ENCODE measurements at regions not wholly inside any gene's neighbourhood (a gene's known extent, or its start where the extent isn't known, plus 50 kb on each side); places are given as distances from the start of the nearest gene placed in this dataset.

GRCh38 chr1:208896768-208897167, 652.6 kb upstream of the PLXNA2 start:
- H3K27me3 ChIP-seq (ENCODE audit: insufficient read depth) = no peaks in the 10 kb centered on the region
- ATAC-seq (no peak), DNase-seq (ENCODE audit: low spot score) (no peak)
- peaks cover 13% of the 10 kb centered on the region for H3K4me1 Mint-ChIP-seq
- no peaks in the 10 kb centered on the region for H3K36me3 Mint-ChIP-seq (ENCODE audit: low read depth)
- H3F3A ChIP-seq (replicated peaks; ENCODE audit: low read depth) = no peaks in the 10 kb centered on the region
- H3K4me2 ChIP-seq = no peak overlapping the region
- no peak overlapping the region for H3K4me3 ChIP-seq
- H3K9me2 ChIP-seq (ENCODE audit: insufficient read depth) = no peaks in the 10 kb centered on the region
- H4K20me1 ChIP-seq (replicated peaks; ENCODE audit: insufficient read depth) = no peaks in the 10 kb centered on the region
- H3K27me3 Mint-ChIP-seq (ENCODE audit: insufficient read depth, low read depth, poor library complexity) = no peaks in the 10 kb centered on the region
- H3K4me3 Mint-ChIP-seq = no peak overlapping the region
- no peaks in the 10 kb centered on the region for H3K36me3 ChIP-seq (ENCODE audit: insufficient read depth)
- TF ChIP-seq POLR2AphosphoS5 (IDR thresholded peaks at IDR 0.05; ENCODE audit: low read depth) (no peak), ZNF114 (CRISPR knock-in tag; IDR thresholded peaks at IDR 0.05) (no peak), EZH2phosphoT487 (IDR thresholded peaks at IDR 0.05; ENCODE audit: unreplicated experiment) (no peak), CREB1 (CRISPR knock-in tag; IDR thresholded peaks at IDR 0.05; ENCODE audit: low read depth) (no peak), NANOG (IDR thresholded peaks at IDR 0.05; ENCODE audit: borderline replicate concordance) (no peak), REST (IDR thresholded peaks at IDR 0.05; ENCODE audit: unreplicated experiment) (no peak), JUNB (IDR thresholded peaks at IDR 0.05; ENCODE audit: unreplicated experiment) (no peak), ZNF331 (CRISPR knock-in tag; IDR thresholded peaks at IDR 0.05; ENCODE audit: low read depth) (no peak)
- TF ChIP-seq, protein P1, sequence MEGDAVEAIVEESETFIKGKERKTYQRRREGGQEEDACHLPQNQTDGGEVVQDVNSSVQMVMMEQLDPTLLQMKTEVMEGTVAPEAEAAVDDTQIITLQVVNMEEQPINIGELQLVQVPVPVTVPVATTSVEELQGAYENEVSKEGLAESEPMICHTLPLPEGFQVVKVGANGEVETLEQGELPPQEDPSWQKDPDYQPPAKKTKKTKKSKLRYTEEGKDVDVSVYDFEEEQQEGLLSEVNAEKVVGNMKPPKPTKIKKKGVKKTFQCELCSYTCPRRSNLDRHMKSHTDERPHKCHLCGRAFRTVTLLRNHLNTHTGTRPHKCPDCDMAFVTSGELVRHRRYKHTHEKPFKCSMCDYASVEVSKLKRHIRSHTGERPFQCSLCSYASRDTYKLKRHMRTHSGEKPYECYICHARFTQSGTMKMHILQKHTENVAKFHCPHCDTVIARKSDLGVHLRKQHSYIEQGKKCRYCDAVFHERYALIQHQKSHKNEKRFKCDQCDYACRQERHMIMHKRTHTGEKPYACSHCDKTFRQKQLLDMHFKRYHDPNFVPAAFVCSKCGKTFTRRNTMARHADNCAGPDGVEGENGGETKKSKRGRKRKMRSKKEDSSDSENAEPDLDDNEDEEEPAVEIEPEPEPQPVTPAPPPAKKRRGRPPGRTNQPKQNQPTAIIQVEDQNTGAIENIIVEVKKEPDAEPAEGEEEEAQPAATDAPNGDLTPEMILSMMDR (conservative IDR thresholded peaks at IDR 0.05; ENCODE audit: low read depth in 2 of 2) = no peak
- TF ChIP-seq, protein P2, sequence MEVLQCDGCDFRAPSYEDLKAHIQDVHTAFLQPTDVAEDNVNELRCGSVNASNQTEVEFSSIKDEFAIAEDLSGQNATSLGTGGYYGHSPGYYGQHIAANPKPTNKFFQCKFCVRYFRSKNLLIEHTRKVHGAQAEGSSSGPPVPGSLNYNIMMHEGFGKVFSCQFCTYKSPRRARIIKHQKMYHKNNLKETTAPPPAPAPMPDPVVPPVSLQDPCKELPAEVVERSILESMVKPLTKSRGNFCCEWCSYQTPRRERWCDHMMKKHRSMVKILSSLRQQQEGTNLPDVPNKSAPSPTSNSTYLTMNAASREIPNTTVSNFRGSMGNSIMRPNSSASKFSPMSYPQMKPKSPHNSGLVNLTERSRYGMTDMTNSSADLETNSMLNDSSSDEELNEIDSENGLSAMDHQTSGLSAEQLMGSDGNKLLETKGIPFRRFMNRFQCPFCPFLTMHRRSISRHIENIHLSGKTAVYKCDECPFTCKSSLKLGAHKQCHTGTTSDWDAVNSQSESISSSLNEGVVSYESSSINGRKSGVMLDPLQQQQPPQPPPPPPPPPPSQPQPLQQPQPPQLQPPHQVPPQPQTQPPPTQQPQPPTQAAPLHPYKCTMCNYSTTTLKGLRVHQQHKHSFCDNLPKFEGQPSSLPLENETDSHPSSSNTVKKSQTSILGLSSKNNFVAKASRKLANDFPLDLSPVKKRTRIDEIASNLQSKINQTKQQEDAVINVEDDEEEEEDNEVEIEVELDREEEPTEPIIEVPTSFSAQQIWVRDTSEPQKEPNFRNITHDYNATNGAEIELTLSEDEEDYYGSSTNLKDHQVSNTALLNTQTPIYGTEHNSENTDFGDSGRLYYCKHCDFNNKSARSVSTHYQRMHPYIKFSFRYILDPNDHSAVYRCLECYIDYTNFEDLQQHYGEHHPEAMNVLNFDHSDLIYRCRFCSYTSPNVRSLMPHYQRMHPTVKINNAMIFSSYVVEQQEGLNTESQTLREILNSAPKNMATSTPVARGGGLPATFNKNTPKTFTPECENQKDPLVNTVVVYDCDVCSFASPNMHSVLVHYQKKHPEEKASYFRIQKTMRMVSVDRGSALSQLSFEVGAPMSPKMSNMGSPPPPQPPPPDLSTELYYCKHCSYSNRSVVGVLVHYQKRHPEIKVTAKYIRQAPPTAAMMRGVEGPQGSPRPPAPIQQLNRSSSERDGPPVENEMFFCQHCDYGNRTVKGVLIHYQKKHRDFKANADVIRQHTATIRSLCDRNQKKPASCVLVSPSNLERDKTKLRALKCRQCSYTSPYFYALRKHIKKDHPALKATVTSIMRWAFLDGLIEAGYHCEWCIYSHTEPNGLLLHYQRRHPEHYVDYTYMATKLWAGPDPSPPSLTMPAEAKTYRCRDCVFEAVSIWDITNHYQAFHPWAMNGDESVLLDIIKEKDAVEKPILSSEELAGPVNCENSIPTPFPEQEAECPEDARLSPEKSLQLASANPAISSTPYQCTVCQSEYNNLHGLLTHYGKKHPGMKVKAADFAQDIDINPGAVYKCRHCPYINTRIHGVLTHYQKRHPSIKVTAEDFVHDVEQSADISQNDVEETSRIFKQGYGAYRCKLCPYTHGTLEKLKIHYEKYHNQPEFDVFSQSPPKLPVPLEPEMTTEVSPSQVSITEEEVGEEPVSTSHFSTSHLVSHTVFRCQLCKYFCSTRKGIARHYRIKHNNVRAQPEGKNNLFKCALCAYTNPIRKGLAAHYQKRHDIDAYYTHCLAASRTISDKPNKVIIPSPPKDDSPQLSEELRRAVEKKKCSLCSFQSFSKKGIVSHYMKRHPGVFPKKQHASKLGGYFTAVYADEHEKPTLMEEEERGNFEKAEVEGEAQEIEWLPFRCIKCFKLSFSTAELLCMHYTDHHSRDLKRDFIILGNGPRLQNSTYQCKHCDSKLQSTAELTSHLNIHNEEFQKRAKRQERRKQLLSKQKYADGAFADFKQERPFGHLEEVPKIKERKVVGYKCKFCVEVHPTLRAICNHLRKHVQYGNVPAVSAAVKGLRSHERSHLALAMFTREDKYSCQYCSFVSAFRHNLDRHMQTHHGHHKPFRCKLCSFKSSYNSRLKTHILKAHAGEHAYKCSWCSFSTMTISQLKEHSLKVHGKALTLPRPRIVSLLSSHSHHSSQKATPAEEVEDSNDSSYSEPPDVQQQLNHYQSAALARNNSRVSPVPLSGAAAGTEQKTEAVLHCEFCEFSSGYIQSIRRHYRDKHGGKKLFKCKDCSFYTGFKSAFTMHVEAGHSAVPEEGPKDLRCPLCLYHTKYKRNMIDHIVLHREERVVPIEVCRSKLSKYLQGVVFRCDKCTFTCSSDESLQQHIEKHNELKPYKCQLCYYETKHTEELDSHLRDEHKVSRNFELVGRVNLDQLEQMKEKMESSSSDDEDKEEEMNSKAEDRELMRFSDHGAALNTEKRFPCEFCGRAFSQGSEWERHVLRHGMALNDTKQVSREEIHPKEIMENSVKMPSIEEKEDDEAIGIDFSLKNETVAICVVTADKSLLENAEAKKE (CRISPR knock-in tag; IDR thresholded peaks at IDR 0.05) = no peak
- TF ChIP-seq, protein P3, sequence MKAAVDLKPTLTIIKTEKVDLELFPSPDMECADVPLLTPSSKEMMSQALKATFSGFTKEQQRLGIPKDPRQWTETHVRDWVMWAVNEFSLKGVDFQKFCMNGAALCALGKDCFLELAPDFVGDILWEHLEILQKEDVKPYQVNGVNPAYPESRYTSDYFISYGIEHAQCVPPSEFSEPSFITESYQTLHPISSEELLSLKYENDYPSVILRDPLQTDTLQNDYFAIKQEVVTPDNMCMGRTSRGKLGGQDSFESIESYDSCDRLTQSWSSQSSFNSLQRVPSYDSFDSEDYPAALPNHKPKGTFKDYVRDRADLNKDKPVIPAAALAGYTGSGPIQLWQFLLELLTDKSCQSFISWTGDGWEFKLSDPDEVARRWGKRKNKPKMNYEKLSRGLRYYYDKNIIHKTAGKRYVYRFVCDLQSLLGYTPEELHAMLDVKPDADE (IDR thresholded peaks at IDR 0.05) = no peak
- no peak overlapping the region for H2AFZ ChIP-seq
- H3K9me3 Mint-ChIP-seq = no peaks in the 10 kb centered on the region
- peaks cover 12% of the 10 kb centered on the region for H3K4me1 ChIP-seq (ENCODE audit: insufficient read depth)
- H3K27ac ChIP-seq (ENCODE audit: low read depth) = no peak overlapping the region
- H3K79me2 ChIP-seq (replicated peaks; ENCODE audit: insufficient read depth) = no peaks in the 10 kb centered on the region
- no peak overlapping the region for H3K27ac Mint-ChIP-seq

Data from GM23338 (cell line).